ENCODE measurements at regions not wholly inside any gene's neighbourhood (a gene's known extent, or its start where the extent isn't known, plus 50 kb on each side); places are given as distances from the start of the nearest gene placed in this dataset.

- H3K9me3 ChIP-seq (replicated peaks in 1 of 3), result no peaks in the 10 kb centered on the region
- no peak for DNase-seq
- intact Hi-C loops (cut with DNase I), result no loop called here
- no peaks in the 10 kb centered on the region for H3K27me3 ChIP-seq
- 97 to 100% (median 98%) methylated on average over 3 of the region's 3 CpGs for WGBS, 4 donors
- TF ChIP-seq POLR2A (IDR thresholded peaks at IDR 0.05), result no peak
- no peak for TF ChIP-seq CTCF (IDR thresholded peaks at IDR 0.05)
- no peak overlapping the region for H3K4me3 ChIP-seq
- H3K27ac ChIP-seq, result no peak overlapping the region
- no peaks in the 10 kb centered on the region for H3K36me3 ChIP-seq (replicated peaks in 1 of 2)
- peaks cover 10 to 23% of the 10 kb centered on the region in 2 donors for H3K4me1 ChIP-seq (replicated peaks in 1 of 2)
Measured at GRCh38 chr6:139586273-139586672, 211.8 kb upstream of the CITED2 start.

GRCh38 chr6:139584599-139584998, 210.2 kb upstream of the CITED2 start:
- no peak for TF ChIP-seq CTCF (IDR thresholded peaks at IDR 0.05)
- no peak for TF ChIP-seq POLR2A (IDR thresholded peaks at IDR 0.05)
- Histone ChIP-seq H3K4me3 (no peak overlapping the region), H3K27ac (no peak overlapping the region), H3K27me3 (no peaks in the 10 kb centered on the region), H3K36me3 (replicated peaks in 1 of 2) (no peaks in the 10 kb centered on the region), H3K4me1 (replicated peaks in 1 of 2) (peaks cover 5 to 18% of the 10 kb centered on the region in 2 donors), H3K9me3 (replicated peaks in 1 of 3) (no peaks in the 10 kb centered on the region)
- intact Hi-C loops (cut with DNase I), result no loop called here
- DNase-seq, result no peak
- WGBS, 4 donors, result 70 to 100% (median 96%) methylated on average over 1 of the region's 1 CpG

- intact Hi-C loops (cut with DNase I), result no loop called here
- WGBS, 4 donors, result 90 to 94% (median 92%) methylated on average over 3 of the region's 3 CpGs
- no peak overlapping the region for H3K4me3 ChIP-seq
- no peak overlapping the region for H3K27ac ChIP-seq
- no peaks in the 10 kb centered on the region for H3K9me3 ChIP-seq (replicated peaks in 1 of 3)
- peaks cover 0 to 8% of the 10 kb centered on the region in 2 donors for H3K4me1 ChIP-seq (replicated peaks in 1 of 2)
- DNase-seq, result no peak
- no peak for TF ChIP-seq POLR2A (IDR thresholded peaks at IDR 0.05)
- no peaks in the 10 kb centered on the region for H3K36me3 ChIP-seq (replicated peaks in 1 of 2)
- no peaks in the 10 kb centered on the region for H3K27me3 ChIP-seq
Measured at GRCh38 chr6:139583420-139583819, 209.0 kb upstream of the CITED2 start.

GRCh38 chr6:139582956-139583355, 208.5 kb upstream of the CITED2 start:
- no peaks in the 10 kb centered on the region for H3K9me3 ChIP-seq (replicated peaks in 1 of 3)

More at GRCh38 chr6:139582956-139583355, 208.5 kb upstream of the CITED2 start:
- TF ChIP-seq CTCF (IDR thresholded peaks at IDR 0.05) (no peak), POLR2A (IDR thresholded peaks at IDR 0.05) (no peak)
- peaks cover 0 to 3% of the 10 kb centered on the region in 2 donors for H3K4me1 ChIP-seq (replicated peaks in 1 of 2)
- no peaks in the 10 kb centered on the region for H3K36me3 ChIP-seq (replicated peaks in 1 of 2)
- H3K27me3 ChIP-seq, result no peaks in the 10 kb centered on the region
- no peak overlapping the region for H3K27ac ChIP-seq
- WGBS, 4 donors, result 93 to 100% (median 93%) methylated on average over 2 of the region's 2 CpGs
- no peak overlapping the region for H3K4me3 ChIP-seq
- intact Hi-C loops (cut with DNase I), result no loop called here
- no peak for DNase-seq
